ENCODE measurements at regions not wholly inside any gene's neighbourhood (a gene's known extent, or its start where the extent isn't known, plus 50 kb on each side); places are given as distances from the start of the nearest gene placed in this dataset.

DNA sequence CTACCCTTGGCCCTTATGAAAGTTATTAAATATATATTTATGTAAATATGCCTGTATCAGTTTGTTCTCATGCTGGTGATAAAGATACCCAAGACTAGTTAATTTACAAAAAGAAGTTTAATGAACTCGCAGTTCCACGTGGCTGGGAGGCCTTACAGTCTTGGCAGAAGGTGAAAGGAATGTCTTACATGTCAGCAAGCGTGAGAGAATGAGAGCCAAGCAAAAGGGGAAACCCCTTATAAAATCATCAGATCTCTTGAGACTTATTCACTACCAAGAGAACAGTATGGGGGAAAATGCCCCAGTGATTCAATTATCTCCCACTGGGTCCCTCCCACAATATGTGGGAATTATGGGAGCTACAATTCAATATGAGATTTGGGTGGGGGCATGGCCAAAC is 506.0 kb upstream of the ATXN8OS start:
- peaks cover 2% of the 10 kb centered on the region for H3K9me3 ChIP-seq (ENCODE audit: control insufficient read depth, low read depth, low read length)
- no peaks in the 10 kb centered on the region for H3K36me3 ChIP-seq (ENCODE audit: control insufficient read depth in 2 of 2, extremely low read depth in 1 of 2, insufficient read depth in 2 of 2, low read length in 2 of 2)
- H3K4me1 ChIP-seq (ENCODE audit: control insufficient read depth, extremely low read depth, insufficient read depth, low read length), result no peaks in the 10 kb centered on the region
- no peak for DNase-seq (ENCODE audit: low read depth, low spot score)
- no peak for FAIRE-seq
- no peak overlapping the region for H3K27ac ChIP-seq (ENCODE audit: control insufficient read depth, insufficient read depth, low read length)
- no peak overlapping the region for H3K4me2 ChIP-seq (ENCODE audit: control insufficient read depth, extremely low read depth, insufficient read depth, low read depth, low read length)
- H3K4me3 ChIP-seq (ENCODE audit: control insufficient read depth in 2 of 3, extremely low read depth in 1 of 3, insufficient read depth in 2 of 3, low read depth in 1 of 3, low read length in 3 of 3), result no peak overlapping the region
- dilution Hi-C loops (cut with MboI; ENCODE audit: extremely low pct_ligation_motif_present, low sequenced_read_pairs), result no loop called here
- no peaks in the 10 kb centered on the region for H3K27me3 ChIP-seq (ENCODE audit: control insufficient read depth, extremely low read depth, insufficient read depth, low read length)
- no peak for TF ChIP-seq EZH2 (IDR thresholded peaks at IDR 0.05; ENCODE audit: low read length)
- TF ChIP-seq, protein P1, sequence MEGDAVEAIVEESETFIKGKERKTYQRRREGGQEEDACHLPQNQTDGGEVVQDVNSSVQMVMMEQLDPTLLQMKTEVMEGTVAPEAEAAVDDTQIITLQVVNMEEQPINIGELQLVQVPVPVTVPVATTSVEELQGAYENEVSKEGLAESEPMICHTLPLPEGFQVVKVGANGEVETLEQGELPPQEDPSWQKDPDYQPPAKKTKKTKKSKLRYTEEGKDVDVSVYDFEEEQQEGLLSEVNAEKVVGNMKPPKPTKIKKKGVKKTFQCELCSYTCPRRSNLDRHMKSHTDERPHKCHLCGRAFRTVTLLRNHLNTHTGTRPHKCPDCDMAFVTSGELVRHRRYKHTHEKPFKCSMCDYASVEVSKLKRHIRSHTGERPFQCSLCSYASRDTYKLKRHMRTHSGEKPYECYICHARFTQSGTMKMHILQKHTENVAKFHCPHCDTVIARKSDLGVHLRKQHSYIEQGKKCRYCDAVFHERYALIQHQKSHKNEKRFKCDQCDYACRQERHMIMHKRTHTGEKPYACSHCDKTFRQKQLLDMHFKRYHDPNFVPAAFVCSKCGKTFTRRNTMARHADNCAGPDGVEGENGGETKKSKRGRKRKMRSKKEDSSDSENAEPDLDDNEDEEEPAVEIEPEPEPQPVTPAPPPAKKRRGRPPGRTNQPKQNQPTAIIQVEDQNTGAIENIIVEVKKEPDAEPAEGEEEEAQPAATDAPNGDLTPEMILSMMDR (optimal IDR thresholded peaks at IDR 0.05 in 1 of 3, IDR thresholded peaks at IDR 0.05 in 1 of 3, conservative IDR thresholded peaks at IDR 0.05 in 1 of 3; ENCODE audit: extremely low read depth in 1 of 3, insufficient read depth in 2 of 3, low read length in 3 of 3), result no peak
- H4K20me1 ChIP-seq (ENCODE audit: control insufficient read depth, extremely low read depth, insufficient read depth, low read length), result no peaks in the 10 kb centered on the region
- no peak overlapping the region for H2AFZ ChIP-seq (ENCODE audit: control insufficient read depth, low read length)
- H3K79me2 ChIP-seq (ENCODE audit: control insufficient read depth, insufficient read depth, low read length), result no peaks in the 10 kb centered on the region
- no peaks in the 10 kb centered on the region for H3K9me1 ChIP-seq (ENCODE audit: control insufficient read depth, extremely low read depth, insufficient read depth, low read length)
- H3K9ac ChIP-seq (ENCODE audit: control insufficient read depth, extremely low read depth, insufficient read depth, low read length), result no peak overlapping the region

DNA sequence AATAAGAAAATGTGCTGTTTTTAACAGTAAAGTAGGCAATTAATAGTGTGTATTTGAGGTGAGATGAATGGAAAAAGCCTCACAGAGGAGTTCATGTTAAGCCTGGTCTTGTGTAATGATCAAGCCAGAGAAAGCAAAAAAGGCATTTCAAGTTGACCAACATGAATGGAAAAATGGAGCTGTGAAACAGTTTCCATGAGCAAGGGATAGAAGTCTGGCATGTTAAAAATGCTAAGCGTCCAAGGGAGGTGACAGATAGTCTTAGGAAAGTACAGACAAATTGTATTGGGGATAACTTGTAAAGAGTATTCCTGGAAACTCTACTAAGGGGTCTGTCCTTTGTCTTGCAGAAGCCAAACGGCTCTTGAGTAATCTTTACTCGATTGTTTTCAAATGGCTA is 506.8 kb upstream of the ATXN8OS start:
- TF ChIP-seq, protein P1 (optimal IDR thresholded peaks at IDR 0.05 in 1 of 3, IDR thresholded peaks at IDR 0.05 in 1 of 3, conservative IDR thresholded peaks at IDR 0.05 in 1 of 3; ENCODE audit: extremely low read depth in 1 of 3, insufficient read depth in 2 of 3, low read length in 3 of 3), result no peak
- no peak for TF ChIP-seq EZH2 (IDR thresholded peaks at IDR 0.05; ENCODE audit: low read length)
- no peak overlapping the region for H3K4me2 ChIP-seq (ENCODE audit: control insufficient read depth, extremely low read depth, insufficient read depth, low read depth, low read length)
- H3K27ac ChIP-seq (ENCODE audit: control insufficient read depth, insufficient read depth, low read length), result no peak overlapping the region
- H3K27me3 ChIP-seq (ENCODE audit: control insufficient read depth, extremely low read depth, insufficient read depth, low read length), result no peaks in the 10 kb centered on the region
- H3K9ac ChIP-seq (ENCODE audit: control insufficient read depth, extremely low read depth, insufficient read depth, low read length), result no peak overlapping the region
- no peaks in the 10 kb centered on the region for H3K9me1 ChIP-seq (ENCODE audit: control insufficient read depth, extremely low read depth, insufficient read depth, low read length)
- H2AFZ ChIP-seq (ENCODE audit: control insufficient read depth, low read length), result no peak overlapping the region
- dilution Hi-C loops (cut with MboI; ENCODE audit: extremely low pct_ligation_motif_present, low sequenced_read_pairs), result no loop called here
- H3K4me1 ChIP-seq (ENCODE audit: control insufficient read depth, extremely low read depth, insufficient read depth, low read length), result no peaks in the 10 kb centered on the region
- H3K9me3 ChIP-seq (ENCODE audit: control insufficient read depth, low read depth, low read length), result peaks cover 2% of the 10 kb centered on the region
- no peaks in the 10 kb centered on the region for H3K79me2 ChIP-seq (ENCODE audit: control insufficient read depth, insufficient read depth, low read length)
- DNase-seq (ENCODE audit: low read depth, low spot score) (no peak), FAIRE-seq (no peak)
- H3K36me3 ChIP-seq (ENCODE audit: control insufficient read depth in 2 of 2, extremely low read depth in 1 of 2, insufficient read depth in 2 of 2, low read length in 2 of 2), result no peaks in the 10 kb centered on the region
- no peaks in the 10 kb centered on the region for H4K20me1 ChIP-seq (ENCODE audit: control insufficient read depth, extremely low read depth, insufficient read depth, low read length)
- H3K4me3 ChIP-seq (ENCODE audit: control insufficient read depth in 2 of 3, extremely low read depth in 1 of 3, insufficient read depth in 2 of 3, low read depth in 1 of 3, low read length in 3 of 3), result no peak overlapping the region

Data from keratinocyte (primary cell).